ENCODE measurements at regions not wholly inside any gene's neighbourhood (a gene's known extent, or its start where the extent isn't known, plus 50 kb on each side); places are given as distances from the start of the nearest gene placed in this dataset.

GRCh38 chr1:58975888-58976287, 192.0 kb upstream of the JUN start:
- DNase-seq (ENCODE audit: low read depth, low spot score), result no peak
- in situ Hi-C loops (cut with HindIII; ENCODE audit: low pct_unique_long_range_greater_than_20kb, low sequenced_read_pairs), result no loop called here

- no peak for DNase-seq (ENCODE audit: low read depth, low spot score)
- in situ Hi-C loops (cut with HindIII; ENCODE audit: low pct_unique_long_range_greater_than_20kb, low sequenced_read_pairs), result no loop called here
Observed at GRCh38 chr1:58976294-58976693, 192.4 kb upstream of the JUN start.

GRCh38 chr1:58977598-58977997, 193.8 kb upstream of the JUN start:
- in situ Hi-C loops (cut with HindIII; ENCODE audit: low pct_unique_long_range_greater_than_20kb, low sequenced_read_pairs), result no loop called here
- no peak for DNase-seq (ENCODE audit: low read depth, low spot score)

- DNase-seq (ENCODE audit: low read depth, low spot score), result no peak
- in situ Hi-C loops (cut with HindIII; ENCODE audit: low pct_unique_long_range_greater_than_20kb, low sequenced_read_pairs), result no loop called here
Observed at GRCh38 chr1:58978096-58978495, 194.2 kb upstream of the JUN start.

- in situ Hi-C loops (cut with HindIII; ENCODE audit: low pct_unique_long_range_greater_than_20kb, low sequenced_read_pairs), result no loop called here
- no peak for DNase-seq (ENCODE audit: low read depth, low spot score)
Observed at GRCh38 chr1:58979086-58979485, 195.2 kb upstream of the JUN start.

GRCh38 chr1:58979677-58980076, 195.8 kb upstream of the JUN start:
- no peak for DNase-seq (ENCODE audit: low read depth, low spot score)
- in situ Hi-C loops (cut with HindIII; ENCODE audit: low pct_unique_long_range_greater_than_20kb, low sequenced_read_pairs), result no loop called here

- in situ Hi-C loops (cut with HindIII; ENCODE audit: low pct_unique_long_range_greater_than_20kb, low sequenced_read_pairs), result no loop called here
- DNase-seq (ENCODE audit: low read depth, low spot score), result no peak
Observed at GRCh38 chr1:58981392-58981791, 197.5 kb upstream of the JUN start.

GRCh38 chr1:58982259-58982998, 198.6 kb upstream of the JUN start:
- DNase-seq (ENCODE audit: low read depth, low spot score), result no peak
- in situ Hi-C loops (cut with HindIII; ENCODE audit: low pct_unique_long_range_greater_than_20kb, low sequenced_read_pairs), result no loop called here

GRCh38 chr1:58983162-58983561, 199.3 kb upstream of the JUN start:
- DNase-seq (ENCODE audit: low read depth, low spot score), result no peak
- in situ Hi-C loops (cut with HindIII; ENCODE audit: low pct_unique_long_range_greater_than_20kb, low sequenced_read_pairs), result no loop called here

- in situ Hi-C loops (cut with HindIII; ENCODE audit: low pct_unique_long_range_greater_than_20kb, low sequenced_read_pairs), result no loop called here
- no peak for DNase-seq (ENCODE audit: low read depth, low spot score)
Observed at GRCh38 chr1:58983633-58984245, 199.9 kb upstream of the JUN start.

GRCh38 chr1:58986996-58987767, 203.3 kb upstream of the JUN start:
- DNase-seq (ENCODE audit: low read depth, low spot score), result no peak
- in situ Hi-C loops (cut with HindIII; ENCODE audit: low pct_unique_long_range_greater_than_20kb, low sequenced_read_pairs), result no loop called here

- DNase-seq (ENCODE audit: low read depth, low spot score), result no peak
- in situ Hi-C loops (cut with HindIII; ENCODE audit: low pct_unique_long_range_greater_than_20kb, low sequenced_read_pairs), result no loop called here
Observed at GRCh38 chr1:58988752-58989151, 204.9 kb upstream of the JUN start.

- in situ Hi-C loops (cut with HindIII; ENCODE audit: low pct_unique_long_range_greater_than_20kb, low sequenced_read_pairs), result no loop called here
- DNase-seq (ENCODE audit: low read depth, low spot score), result no peak
Observed at GRCh38 chr1:58989845-58990244, 206.0 kb upstream of the JUN start.

- DNase-seq (ENCODE audit: low read depth, low spot score), result no peak
- in situ Hi-C loops (cut with HindIII; ENCODE audit: low pct_unique_long_range_greater_than_20kb, low sequenced_read_pairs), result no loop called here
Observed at GRCh38 chr1:58991305-58991704, 207.5 kb upstream of the JUN start.

- DNase-seq (ENCODE audit: low read depth, low spot score), result no peak
- in situ Hi-C loops (cut with HindIII; ENCODE audit: low pct_unique_long_range_greater_than_20kb, low sequenced_read_pairs), result no loop called here
Observed at GRCh38 chr1:58992643-58993042, 208.8 kb upstream of the JUN start.

GRCh38 chr1:58993403-58993802, 209.6 kb upstream of the JUN start:
- no peak for DNase-seq (ENCODE audit: low read depth, low spot score)
- in situ Hi-C loops (cut with HindIII; ENCODE audit: low pct_unique_long_range_greater_than_20kb, low sequenced_read_pairs), result no loop called here

- DNase-seq (ENCODE audit: low read depth, low spot score), result no peak
- in situ Hi-C loops (cut with HindIII; ENCODE audit: low pct_unique_long_range_greater_than_20kb, low sequenced_read_pairs), result no loop called here
Observed at GRCh38 chr1:58994664-58995063, 210.8 kb upstream of the JUN start.

- in situ Hi-C loops (cut with HindIII; ENCODE audit: low pct_unique_long_range_greater_than_20kb, low sequenced_read_pairs), result no loop called here
- DNase-seq (ENCODE audit: low read depth, low spot score), result no peak
Observed at GRCh38 chr1:58996341-58997059, 212.7 kb upstream of the JUN start.
